Loucy (cell line): ENCODE measurements at regions not wholly inside any gene's neighbourhood (a gene's known extent, or its start where the extent isn't known, plus 50 kb on each side); places are given as distances from the start of the nearest gene placed in this dataset.

ENCODE experiments used
- H2AFZ ChIP-seq: fragments of 200-600 bp; sonication (generic); 2 replicates; pipeline ENCODE4 v1.6.0; 2016; ENCODE audit warnings: antibody characterized with exemption, mild to moderate bottlenecking, low read length, moderate library complexity
- H3F3A ChIP-seq: fragments of 200-600 bp; 2 replicates; pipeline ENCODE4 v1.6.0; 2016; ENCODE audit warnings: antibody characterized with exemption, low read depth, mild to moderate bottlenecking
- H3K27me3 ChIP-seq: fragments of 200-600 bp; sonication (generic); 2 replicates; pipeline ENCODE4 v1.6.1; 2014; ENCODE audit warnings: low read length, mild to moderate bottlenecking; ENCODE audit not compliant: insufficient read depth, poor library complexity, severe bottlenecking
- H3K36me3 ChIP-seq: fragments of 200-600 bp; sonication (generic); 2 replicates; pipeline ENCODE4 v1.6.1; 2016; ENCODE audit warnings: low read length; ENCODE audit not compliant: insufficient read depth
- H3K4me1 ChIP-seq: fragments of 200-600 bp; sonication (generic); 2 replicates; pipeline ENCODE4 v1.5.1; 2014; ENCODE audit warnings: low read length, mild to moderate bottlenecking; ENCODE audit not compliant: insufficient read depth, poor library complexity, severe bottlenecking
- H3K4me2 ChIP-seq: fragments of 200-600 bp; sonication (generic); 2 replicates; pipeline ENCODE4 v1.6.0; 2014; ENCODE audit warnings: antibody characterized with exemption, low read length, low read depth, mild to moderate bottlenecking; ENCODE audit not compliant: poor library complexity, severe bottlenecking
- H3K4me3 ChIP-seq: fragments of 200-600 bp; sonication (generic); 2 replicates; pipeline ENCODE4 v1.5.1; 2014; ENCODE audit warnings: low read length, mild to moderate bottlenecking, mixed read lengths; ENCODE audit not compliant: poor library complexity, severe bottlenecking
- H3K79me2 ChIP-seq: fragments of 200-600 bp; sonication (generic); 2 replicates; pipeline ENCODE4 v1.6.1; 2014; ENCODE audit warnings: low read length; ENCODE audit not compliant: insufficient read depth
- H3K9ac ChIP-seq: fragments of 200-600 bp; sonication (generic); 2 replicates; pipeline ENCODE4 v1.6.0; 2014; ENCODE audit warnings: mild to moderate bottlenecking, low read depth, low read length, moderate library complexity; ENCODE audit not compliant: poor library complexity, severe bottlenecking
- H3K9me2 ChIP-seq: fragments of 200-600 bp; sonication (generic); replicated peaks from 2 replicates; pipeline ENCODE4 v1.6.1; 2016; ENCODE audit warnings: low read depth, low read length, mixed read lengths
- H3K9me3 ChIP-seq: fragments of 200-600 bp; sonication (generic); 2 replicates; pipeline ENCODE4 v1.6.1; 2014; ENCODE audit warnings: mild to moderate bottlenecking, antibody characterized with exemption, low read length, low read depth; ENCODE audit not compliant: insufficient read depth
- H4K20me1 ChIP-seq: fragments of 200-600 bp; sonication (generic); 2 replicates; pipeline ENCODE4 v1.6.0; 2014; ENCODE audit warnings: antibody characterized with exemption, low read length, mild to moderate bottlenecking; ENCODE audit not compliant: insufficient read depth, poor library complexity, severe bottlenecking
- EZH2phosphoT487 ChIP-seq: fragments of 200-600 bp; IDR thresholded peaks from 2 replicates; pipeline ENCODE4 v1.6.1; 2018; ENCODE audit warnings: antibody characterized with exemption, mild to moderate bottlenecking, moderate library complexity, borderline replicate concordance
- TF ChIP-seq, protein P1 (sequence below): fragments of 200-600 bp; sonication (generic); conservative IDR thresholded peaks from 2 replicates; pipeline ENCODE4 v1.5.1; 2014; ENCODE audit warnings: mild to moderate bottlenecking, antibody characterized with exemption, low read length

DNA sequence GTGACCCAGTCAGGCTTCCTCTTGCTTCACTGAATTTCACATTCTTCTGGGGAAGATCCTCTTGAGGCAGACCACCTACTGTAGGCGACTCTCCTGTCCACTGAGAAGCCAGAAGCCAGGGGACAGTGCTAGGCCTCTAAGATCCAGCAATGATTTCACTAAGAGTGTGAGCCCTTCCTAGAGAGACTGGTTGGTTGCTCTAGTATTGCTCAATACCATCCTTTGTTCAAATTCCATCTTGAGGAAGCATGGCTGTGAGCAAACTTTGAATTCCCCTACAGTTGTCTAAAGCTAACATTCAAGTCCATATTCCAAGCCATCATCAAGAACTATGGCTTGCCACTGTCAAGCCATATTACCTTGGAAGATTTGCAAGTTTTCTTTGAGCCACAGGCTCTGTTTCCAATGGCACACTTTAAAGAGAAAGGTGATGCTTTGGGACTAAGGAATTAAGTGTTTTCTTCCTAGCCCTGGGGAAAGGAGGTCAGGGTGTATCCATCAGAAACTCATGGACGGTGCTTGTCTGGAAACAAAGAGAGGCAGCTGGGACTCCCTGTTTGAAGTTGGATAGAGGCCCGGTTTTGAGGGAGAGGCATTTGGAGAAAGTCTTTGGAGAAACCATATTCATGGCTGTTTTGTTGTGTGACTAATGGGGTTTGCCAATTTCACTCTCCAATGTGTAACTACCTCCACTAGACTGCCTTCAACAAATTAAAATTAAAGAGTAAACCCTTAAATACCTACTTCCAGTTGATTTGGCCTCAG, 1217.9 kb downstream of the VRK1 start:
- no peaks in the 10 kb centered on the region for H3F3A ChIP-seq
- H3K27me3 ChIP-seq, result no peaks in the 10 kb centered on the region
- no peaks in the 10 kb centered on the region for H3K9me2 ChIP-seq
- no peaks in the 10 kb centered on the region for H4K20me1 ChIP-seq
- H3K4me2 ChIP-seq, result no peak overlapping the region
- peaks cover 31% of the 10 kb centered on the region for H3K4me1 ChIP-seq
- H3K4me3 ChIP-seq, result no peak overlapping the region
- no peak overlapping the region for H3K9ac ChIP-seq
- TF ChIP-seq EZH2phosphoT487, result no peak
- TF ChIP-seq, protein P1, sequence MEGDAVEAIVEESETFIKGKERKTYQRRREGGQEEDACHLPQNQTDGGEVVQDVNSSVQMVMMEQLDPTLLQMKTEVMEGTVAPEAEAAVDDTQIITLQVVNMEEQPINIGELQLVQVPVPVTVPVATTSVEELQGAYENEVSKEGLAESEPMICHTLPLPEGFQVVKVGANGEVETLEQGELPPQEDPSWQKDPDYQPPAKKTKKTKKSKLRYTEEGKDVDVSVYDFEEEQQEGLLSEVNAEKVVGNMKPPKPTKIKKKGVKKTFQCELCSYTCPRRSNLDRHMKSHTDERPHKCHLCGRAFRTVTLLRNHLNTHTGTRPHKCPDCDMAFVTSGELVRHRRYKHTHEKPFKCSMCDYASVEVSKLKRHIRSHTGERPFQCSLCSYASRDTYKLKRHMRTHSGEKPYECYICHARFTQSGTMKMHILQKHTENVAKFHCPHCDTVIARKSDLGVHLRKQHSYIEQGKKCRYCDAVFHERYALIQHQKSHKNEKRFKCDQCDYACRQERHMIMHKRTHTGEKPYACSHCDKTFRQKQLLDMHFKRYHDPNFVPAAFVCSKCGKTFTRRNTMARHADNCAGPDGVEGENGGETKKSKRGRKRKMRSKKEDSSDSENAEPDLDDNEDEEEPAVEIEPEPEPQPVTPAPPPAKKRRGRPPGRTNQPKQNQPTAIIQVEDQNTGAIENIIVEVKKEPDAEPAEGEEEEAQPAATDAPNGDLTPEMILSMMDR, result no peak
- no peaks in the 10 kb centered on the region for H3K36me3 ChIP-seq
- no peaks in the 10 kb centered on the region for H3K9me3 ChIP-seq
- H3K79me2 ChIP-seq, result no peaks in the 10 kb centered on the region
- peak overlapping the region; percentile 29; the same call in 1 of the 2 replicates for H2AFZ ChIP-seq

DNA sequence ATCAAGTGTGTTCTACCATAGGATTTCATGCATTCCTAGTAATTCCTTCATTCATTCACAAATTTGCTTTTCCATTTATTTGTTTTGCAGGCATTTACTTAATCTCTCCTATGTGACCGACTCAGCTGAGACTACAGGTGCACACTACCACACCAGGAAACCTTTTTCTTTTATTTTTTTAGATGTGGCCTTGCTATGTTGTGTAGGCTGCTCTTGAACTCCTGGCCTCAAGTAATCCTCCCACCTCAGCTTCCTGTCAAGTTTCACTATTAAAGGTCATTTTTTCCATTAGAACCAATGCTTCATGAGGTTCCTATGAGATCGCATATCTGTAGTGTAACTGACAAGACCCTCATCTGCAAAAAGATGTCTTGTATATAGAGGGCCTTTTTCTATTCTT, 1218.7 kb downstream of the VRK1 start:
- Histone ChIP-seq H3K4me1 (peaks cover 31% of the 10 kb centered on the region), H3K79me2 (no peaks in the 10 kb centered on the region), H3K4me2 (no peak overlapping the region), H3K9me3 (no peaks in the 10 kb centered on the region), H3K4me3 (no peak overlapping the region), H3F3A (no peaks in the 10 kb centered on the region), H2AFZ (no peak overlapping the region), H3K27me3 (no peaks in the 10 kb centered on the region), H4K20me1 (no peaks in the 10 kb centered on the region), H3K36me3 (no peaks in the 10 kb centered on the region), H3K9ac (no peak overlapping the region), H3K9me2 (no peaks in the 10 kb centered on the region)
- TF ChIP-seq, protein P1, result no peak
- TF ChIP-seq EZH2phosphoT487, result no peak

DNA sequence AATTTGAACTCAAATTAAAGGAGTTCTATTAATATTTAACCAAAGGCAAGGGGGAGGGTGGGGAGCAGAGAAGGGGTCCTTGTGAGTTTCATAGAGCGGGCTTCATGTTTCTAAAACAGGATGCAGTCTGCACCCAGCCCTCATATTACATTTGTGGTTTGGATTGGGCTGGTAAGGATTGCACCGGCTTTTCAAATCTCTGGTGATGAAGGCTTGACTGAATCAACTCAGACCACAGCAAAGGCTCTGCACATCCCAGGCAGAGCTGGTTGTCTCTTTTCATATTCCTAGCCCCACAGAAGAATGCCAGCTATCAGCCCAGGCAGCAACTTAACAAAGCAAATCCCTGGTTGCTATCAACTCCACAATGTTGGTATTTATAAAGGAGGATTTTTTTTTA, 1221.4 kb downstream of the VRK1 start:
- Histone ChIP-seq H3K9ac (no peak overlapping the region), H3K27me3 (no peaks in the 10 kb centered on the region), H3K79me2 (no peaks in the 10 kb centered on the region), H4K20me1 (no peaks in the 10 kb centered on the region), H3K4me2 (peak overlapping the region; percentile 1), H3K9me3 (no peaks in the 10 kb centered on the region), H3K36me3 (no peaks in the 10 kb centered on the region), H3F3A (no peaks in the 10 kb centered on the region), H2AFZ (no peak overlapping the region), H3K4me3 (no peak overlapping the region), H3K4me1 (peaks cover 31% of the 10 kb centered on the region), H3K9me2 (no peaks in the 10 kb centered on the region)
- TF ChIP-seq EZH2phosphoT487, result no peak
- TF ChIP-seq, protein P1, result no peak
